ENCODE measurements at regions not wholly inside any gene's neighbourhood (a gene's known extent, or its start where the extent isn't known, plus 50 kb on each side); places are given as distances from the start of the nearest gene placed in this dataset.

GRCh38 chr16:48812856-48813255 is 202.9 kb upstream of the N4BP1 start:
- TF ChIP-seq, protein P1, sequence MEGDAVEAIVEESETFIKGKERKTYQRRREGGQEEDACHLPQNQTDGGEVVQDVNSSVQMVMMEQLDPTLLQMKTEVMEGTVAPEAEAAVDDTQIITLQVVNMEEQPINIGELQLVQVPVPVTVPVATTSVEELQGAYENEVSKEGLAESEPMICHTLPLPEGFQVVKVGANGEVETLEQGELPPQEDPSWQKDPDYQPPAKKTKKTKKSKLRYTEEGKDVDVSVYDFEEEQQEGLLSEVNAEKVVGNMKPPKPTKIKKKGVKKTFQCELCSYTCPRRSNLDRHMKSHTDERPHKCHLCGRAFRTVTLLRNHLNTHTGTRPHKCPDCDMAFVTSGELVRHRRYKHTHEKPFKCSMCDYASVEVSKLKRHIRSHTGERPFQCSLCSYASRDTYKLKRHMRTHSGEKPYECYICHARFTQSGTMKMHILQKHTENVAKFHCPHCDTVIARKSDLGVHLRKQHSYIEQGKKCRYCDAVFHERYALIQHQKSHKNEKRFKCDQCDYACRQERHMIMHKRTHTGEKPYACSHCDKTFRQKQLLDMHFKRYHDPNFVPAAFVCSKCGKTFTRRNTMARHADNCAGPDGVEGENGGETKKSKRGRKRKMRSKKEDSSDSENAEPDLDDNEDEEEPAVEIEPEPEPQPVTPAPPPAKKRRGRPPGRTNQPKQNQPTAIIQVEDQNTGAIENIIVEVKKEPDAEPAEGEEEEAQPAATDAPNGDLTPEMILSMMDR (IDR thresholded peaks at IDR 0.05; ENCODE audit: low read depth, low read length) = no peak
- DNase-seq (ENCODE audit: extremely low read depth, low read depth) = no peak

DNA sequence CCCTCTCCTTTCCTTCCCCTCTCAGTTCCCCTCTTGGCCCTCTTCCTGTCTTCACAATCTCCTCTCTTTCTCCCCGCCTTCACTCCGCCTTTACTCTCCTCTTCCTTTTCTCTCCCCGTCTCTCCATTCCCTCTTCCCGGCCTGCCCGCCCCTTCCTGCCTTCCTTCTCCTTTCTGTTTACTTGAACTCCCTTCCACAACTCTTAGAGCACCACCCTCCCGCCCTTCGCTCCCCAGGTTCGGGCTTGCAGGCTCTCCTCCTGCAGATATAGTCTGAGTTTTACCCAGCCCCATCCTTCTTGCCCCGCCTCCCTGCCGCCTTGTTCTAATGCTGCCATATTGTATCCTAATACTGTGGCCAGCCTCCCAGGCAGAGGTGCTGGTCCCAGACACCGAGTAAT is 201.5 kb upstream of the N4BP1 start:
- DNase-seq (ENCODE audit: extremely low read depth, low read depth) = no peak
- TF ChIP-seq, protein P1 (IDR thresholded peaks at IDR 0.05; ENCODE audit: low read depth, low read length) = no peak

DNA sequence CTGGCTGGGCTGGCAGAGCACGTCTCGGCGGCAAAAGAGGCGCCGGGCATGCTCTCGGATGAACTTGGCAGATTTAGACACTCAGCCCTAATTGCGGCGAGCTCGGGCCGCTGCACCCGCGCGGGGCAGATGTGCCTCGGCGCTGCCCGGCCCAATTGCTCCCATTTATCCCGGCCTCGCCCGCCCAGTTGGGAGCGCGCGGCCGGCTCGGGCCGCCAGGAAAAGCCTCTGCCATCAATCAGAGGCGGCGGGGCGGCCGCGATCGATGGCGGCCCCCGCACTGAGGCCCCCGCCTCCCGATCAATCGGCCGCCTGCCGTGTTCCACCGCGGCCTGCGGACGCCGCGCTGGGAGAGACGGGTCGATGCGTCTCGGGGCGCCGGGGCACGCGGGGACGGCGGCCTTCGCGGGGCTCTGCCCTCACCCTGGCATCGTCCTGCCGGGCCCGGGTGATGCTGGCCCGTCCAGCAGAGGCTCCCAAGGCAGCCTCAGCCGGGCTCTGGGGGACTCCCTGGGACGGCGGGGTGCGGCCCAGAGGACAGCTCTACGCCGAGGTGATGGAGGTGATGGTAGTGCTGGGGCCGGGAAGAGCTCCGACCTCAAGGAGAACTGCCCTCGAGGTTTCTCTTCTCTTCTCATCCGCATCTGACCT is 200.9 kb upstream of the N4BP1 start:
- TF ChIP-seq, protein P1 (IDR thresholded peaks at IDR 0.05; ENCODE audit: low read depth, low read length) = no peak
- DNase-seq (ENCODE audit: extremely low read depth, low read depth) = no peak

DNA sequence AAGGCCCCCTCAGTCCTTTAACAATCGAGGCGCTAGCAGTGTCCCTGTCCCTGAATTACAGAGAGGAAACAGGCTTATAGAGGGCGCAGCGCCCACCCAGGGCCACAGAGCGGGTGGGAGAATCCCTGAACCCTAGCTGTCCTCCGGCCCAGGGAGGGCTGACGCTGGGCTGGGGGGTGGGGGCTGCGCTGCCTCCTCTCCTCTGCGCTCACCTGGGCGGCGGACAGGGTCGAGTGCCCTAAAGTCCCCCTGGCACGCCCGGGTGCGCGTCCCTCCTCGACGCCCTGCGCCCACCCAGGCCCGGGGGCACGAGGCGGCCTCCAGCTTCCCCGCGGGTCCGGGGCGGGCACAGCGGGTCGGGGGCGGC is 200.4 kb upstream of the N4BP1 start:
- DNase-seq (ENCODE audit: extremely low read depth, low read depth) = no peak
- TF ChIP-seq, protein P1 (IDR thresholded peaks at IDR 0.05; ENCODE audit: low read depth, low read length) = no peak

GRCh38 chr16:48790151-48790550 is 180.2 kb upstream of the N4BP1 start:
- no peak for DNase-seq (ENCODE audit: extremely low read depth, low read depth)
- TF ChIP-seq, protein P1 (IDR thresholded peaks at IDR 0.05; ENCODE audit: low read depth, low read length) = no peak

- TF ChIP-seq, protein P1 (IDR thresholded peaks at IDR 0.05; ENCODE audit: low read depth, low read length) = no peak
- no peak for DNase-seq (ENCODE audit: extremely low read depth, low read depth)
These were observed 178.5 kb upstream of the N4BP1 start for GRCh38 chr16:48788475-48788874.

DNA sequence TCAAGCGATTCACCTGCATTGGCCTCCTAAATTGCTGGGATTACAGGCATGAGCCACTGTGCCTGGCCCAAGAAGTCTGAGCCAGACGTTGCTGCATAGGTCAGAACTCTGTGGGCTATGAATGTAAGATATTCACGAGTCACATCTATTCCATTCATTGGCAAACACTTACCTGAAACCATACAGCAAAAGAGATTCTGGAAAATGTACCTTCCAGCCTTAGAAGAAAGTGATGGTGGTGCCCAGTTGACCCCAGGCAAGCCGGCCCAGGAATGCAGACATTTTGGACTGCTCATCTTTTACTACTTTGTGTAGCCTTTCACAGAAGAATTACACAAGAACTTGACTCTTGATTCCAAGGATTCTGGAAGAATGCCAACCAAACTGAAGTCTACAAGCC is 135.6 kb upstream of the N4BP1 start:
- DNase-seq (ENCODE audit: extremely low read depth, low read depth) = no peak

More for the DNA sequence above, 135.6 kb upstream of the N4BP1 start:
- TF ChIP-seq, protein P1 (IDR thresholded peaks at IDR 0.05; ENCODE audit: low read depth, low read length) = no peak
